DMS114 treated with DMSO at 0.1 percent for 48 hours (cell line): ENCODE measurements at regions not wholly inside any gene's neighbourhood (a gene's known extent, or its start where the extent isn't known, plus 50 kb on each side); places are given as distances from the start of the nearest gene placed in this dataset.

Experiments used
- DNase-seq: peaks from one replicate; lab custom pipeline; 2025; ENCODE audit not compliant: unreplicated experiment; lab: John Stamatoyannopoulos, UW

DNA sequence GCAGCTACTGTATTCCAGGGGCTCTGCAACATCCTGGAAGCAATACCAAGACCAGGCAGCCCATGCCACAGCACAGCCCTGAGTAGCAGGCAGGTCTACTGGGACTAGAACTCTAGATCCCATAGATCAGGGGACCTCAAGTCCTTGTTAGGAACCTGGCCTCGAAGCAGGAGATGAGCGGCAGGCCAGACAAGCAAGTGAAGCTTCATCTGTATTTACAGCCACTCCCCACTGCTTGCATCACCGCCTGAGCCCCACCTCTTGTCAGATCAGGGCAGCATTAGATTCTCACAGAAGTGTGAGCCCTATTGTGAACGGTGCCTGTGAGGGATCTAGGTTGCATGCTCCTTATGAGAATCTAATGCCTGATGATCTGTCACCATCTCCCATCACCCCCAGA, 295.7 kb upstream of the TNRC6C start:
- DNase-seq: no peak

GRCh38 chr17:77664097-77664729, 294.3 kb upstream of the TNRC6C start:
- DNase-seq: no peak

DNA sequence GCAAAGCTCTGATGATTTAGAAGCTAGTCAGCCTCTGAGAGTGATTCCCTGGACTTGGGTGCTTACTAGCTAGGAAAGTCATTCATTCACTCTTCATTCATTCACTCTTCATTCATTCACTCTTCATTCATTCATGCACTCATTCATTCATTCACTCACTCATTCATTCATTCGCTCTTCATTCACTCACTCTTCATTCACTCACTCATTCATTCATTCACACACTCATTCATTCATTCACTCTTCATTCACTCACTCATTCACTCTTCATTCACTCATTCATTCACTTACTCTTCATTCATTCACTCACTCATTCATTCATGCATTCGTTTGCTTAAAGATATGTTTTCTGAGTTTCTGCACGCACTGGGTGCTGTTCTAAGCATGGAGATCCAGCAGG, 292.7 kb upstream of the TNRC6C start:
- no peak for DNase-seq

- no peak for DNase-seq
Measured at GRCh38 chr17:77666462-77666861, 292.0 kb upstream of the TNRC6C start.

DNA sequence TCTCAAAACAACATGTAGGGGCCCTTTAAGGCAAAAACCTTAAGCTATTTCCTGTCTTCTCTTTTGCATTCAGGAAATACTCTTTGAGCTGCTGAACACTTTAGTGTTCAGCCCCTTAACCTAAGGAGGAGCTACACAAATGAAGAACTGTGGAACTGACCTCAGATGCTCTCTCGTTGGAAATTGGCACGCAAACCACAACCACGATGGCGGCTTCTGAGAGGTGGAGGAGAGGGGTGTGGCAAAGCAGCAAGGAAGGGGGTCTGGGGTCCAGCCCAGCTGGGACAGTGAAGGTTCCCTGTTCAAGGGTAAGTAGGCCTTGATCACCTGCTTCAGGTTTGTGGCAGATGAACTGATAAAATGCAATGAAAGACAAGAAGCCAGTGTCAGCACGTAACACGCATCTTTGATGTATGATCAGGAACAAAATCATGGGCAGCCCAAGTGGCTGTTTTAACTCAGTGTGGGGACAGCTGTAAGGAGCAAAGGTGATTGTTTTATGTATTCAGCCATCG, 291.6 kb upstream of the TNRC6C start:
- no peak for DNase-seq

DNA sequence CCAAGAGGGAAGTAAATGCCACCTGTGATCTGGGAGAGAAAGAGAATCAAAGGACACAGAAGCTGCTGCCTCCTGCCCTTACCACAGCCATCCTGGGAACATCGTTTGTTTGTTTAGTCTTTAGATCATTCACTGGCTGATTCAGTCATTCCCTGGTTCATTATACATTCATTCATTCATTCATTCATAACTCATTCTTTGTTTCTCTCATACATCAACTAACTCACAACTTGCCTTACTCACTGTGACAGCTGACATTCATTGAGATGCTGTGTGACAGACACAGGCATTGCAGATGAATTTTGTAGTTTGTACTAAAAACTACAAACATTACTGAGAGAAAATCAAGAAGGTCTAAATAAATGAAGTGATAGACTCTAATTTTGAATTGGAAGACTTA, 291.0 kb upstream of the TNRC6C start:
- no peak for DNase-seq

GRCh38 chr17:77668518-77668917, 290.0 kb upstream of the TNRC6C start:
- DNase-seq: no peak

GRCh38 chr17:77670173-77670572, 288.3 kb upstream of the TNRC6C start:
- DNase-seq: no peak

DNA sequence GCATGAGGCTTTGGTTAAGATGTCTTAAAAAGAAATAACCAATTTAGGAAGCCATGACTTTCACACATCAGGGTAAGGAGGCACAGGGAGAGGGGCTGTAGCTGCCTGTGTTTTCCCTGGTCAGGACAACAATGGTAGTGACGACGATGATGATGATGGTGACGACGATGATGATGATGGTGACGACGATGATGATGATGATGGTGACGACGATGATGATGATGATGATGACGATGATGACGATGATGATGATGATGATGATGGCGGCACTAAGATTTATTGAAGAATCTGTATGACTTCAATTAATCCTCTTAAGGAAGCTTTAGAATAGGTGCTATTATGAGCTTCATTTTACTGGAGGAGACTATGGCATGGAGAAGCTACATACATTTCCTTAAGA, 284.1 kb upstream of the TNRC6C start:
- DNase-seq: no peak

DNA sequence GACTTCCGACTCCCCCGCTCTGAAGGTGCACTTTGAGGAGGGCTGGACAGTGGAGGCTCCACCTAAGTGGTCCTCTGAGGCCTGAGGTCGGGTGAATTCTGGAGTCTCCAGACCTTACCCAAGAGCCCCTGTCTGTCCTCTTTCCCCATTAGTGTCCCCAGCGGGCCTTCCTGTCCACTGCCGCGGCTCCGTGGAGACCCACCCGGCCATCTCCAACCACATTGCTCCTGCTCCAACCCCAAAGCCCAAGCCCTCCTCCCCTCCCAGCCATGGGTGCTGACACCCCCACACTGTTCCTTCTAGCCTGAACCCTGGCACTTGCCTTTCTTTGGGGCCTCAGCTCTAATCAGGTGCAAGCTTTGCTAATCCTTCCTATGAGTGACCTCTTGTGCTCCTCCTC, 283.1 kb upstream of the TNRC6C start:
- no peak for DNase-seq

GRCh38 chr17:77675816-77676215, 282.7 kb upstream of the TNRC6C start:
- DNase-seq: no peak

DNA sequence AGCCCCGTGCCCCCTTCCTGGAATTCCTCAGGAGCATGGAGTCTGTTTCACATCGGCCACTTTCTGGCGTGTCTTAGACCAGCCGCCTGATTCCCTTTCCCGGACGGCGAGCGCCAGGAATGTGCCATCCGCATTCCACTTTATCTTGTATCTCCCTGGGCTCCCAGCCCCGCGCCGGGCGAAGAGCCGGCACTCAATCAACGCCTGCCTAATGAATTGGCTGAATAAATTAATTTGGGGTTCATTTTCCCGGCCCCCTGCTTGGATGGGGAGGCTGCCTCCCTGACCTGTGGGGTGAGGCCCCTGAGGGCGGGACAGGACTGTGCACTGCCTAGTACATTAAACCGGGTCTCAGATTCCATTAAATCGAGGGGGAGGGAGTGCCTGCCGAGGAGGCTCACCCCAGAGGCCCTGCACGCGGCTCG, 282.3 kb upstream of the TNRC6C start:
- DNase-seq: no peak

DNA sequence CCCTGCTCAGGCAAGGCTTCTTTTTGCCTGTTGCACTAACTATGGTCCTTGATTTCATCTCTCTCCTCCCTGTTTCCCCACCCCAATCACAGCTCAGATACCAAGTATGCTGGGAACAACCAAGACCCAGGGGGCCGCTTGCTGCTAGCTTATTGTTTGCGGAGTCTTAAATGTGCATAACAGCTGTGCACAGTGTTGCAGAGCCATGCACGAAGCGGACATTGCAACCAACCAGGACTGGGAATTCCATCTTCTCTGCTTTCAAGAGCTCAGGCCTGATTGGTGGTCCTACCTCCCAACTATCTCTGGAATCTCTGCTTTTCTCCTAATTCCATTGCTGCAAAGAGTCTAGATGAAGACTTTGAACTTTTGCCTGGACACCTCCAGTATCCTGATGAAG, 281.3 kb upstream of the TNRC6C start:
- DNase-seq: no peak

GRCh38 chr17:77677630-77678029, 280.9 kb upstream of the TNRC6C start:
- DNase-seq: no peak

DNA sequence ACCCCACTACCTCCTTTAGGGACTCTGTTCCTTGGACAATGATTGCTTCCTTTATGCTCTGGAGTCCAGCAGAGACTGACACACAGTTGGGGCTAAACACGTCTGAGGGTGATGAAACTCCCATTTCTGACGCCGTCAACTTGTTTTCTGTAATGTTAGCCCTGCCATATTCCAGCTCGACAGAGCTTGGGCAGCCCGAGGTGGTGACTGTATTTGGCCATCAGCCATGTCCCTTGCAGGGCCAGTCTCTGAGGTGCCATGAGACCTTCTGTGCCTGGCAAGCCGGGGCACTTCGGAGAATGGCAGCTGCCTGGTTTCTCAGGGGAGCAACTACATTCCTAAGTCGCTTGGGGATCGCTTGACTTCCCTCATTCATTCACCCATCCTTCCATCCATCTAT, 278.9 kb upstream of the TNRC6C start:
- DNase-seq: no peak

DNA sequence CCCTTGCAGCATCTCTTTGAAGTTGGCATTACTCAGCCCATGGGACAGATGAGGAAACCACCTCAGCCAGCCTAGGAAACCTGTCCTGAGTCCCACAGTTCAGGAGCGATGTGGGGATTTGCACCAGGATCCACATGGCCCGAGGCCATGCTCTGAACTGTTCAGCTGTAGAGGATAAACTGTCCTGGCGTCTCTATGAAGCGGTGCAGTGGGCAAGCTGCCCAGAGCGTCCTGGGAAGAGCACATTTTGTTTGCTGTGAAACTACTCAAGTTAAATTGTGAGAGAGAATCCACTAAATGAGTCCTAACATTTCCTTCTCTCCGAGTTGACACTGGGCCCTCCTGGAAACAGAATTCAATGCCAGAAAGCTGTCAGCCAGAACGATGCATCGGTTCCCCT, 276.6 kb upstream of the TNRC6C start:
- no peak for DNase-seq

- DNase-seq: no peak
Measured at GRCh38 chr17:77684803-77685798, 273.4 kb upstream of the TNRC6C start.

- no peak for DNase-seq
Measured at GRCh38 chr17:77685881-77686486, 272.5 kb upstream of the TNRC6C start.

GRCh38 chr17:77686903-77687302, 271.6 kb upstream of the TNRC6C start:
- DNase-seq: no peak

- DNase-seq: no peak
Measured at GRCh38 chr17:77687417-77687816, 271.1 kb upstream of the TNRC6C start.

GRCh38 chr17:77687921-77688320, 270.6 kb upstream of the TNRC6C start:
- DNase-seq: no peak

DNA sequence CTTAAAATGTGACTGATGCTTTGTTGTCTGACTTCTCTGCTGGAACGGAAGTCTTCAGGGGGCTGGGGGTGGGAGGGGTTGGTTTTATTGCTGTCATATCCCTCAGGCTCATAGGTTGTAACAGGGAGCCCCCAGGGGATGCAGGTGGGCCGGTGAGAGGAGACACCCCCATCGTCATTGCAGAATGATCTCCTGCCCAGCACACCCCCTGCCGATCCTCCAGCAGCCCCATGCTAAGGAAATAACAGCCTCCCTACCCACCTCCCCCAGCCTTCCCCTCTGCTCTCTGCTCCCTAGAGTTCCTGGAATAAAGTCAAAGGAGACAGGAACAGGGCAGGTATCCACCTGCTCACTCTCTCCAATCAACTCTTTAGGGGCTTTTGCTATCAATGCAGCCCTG, 270.1 kb upstream of the TNRC6C start:
- no peak for DNase-seq
